HT-29 (cell line): ENCODE measurements at regions not wholly inside any gene's neighbourhood (a gene's known extent, or its start where the extent isn't known, plus 50 kb on each side); places are given as distances from the start of the nearest gene placed in this dataset.

Experiments used
- DNase-seq: peaks from one replicate; pipeline ENCODE4 v3.0.0-alpha.2; 2015; ENCODE audit warnings: low spot score

GRCh38 chr6:125544819-125545218 lies 204.6 kb upstream of the HEY2 start:
- DNase-seq, result no peak

GRCh38 chr6:125546841-125547251 lies 202.6 kb upstream of the HEY2 start:
- peak; percentile 63 for DNase-seq

GRCh38 chr6:125547381-125547780 lies 202.1 kb upstream of the HEY2 start:
- DNase-seq, result no peak

- DNase-seq, result peak; percentile 50
Measured at GRCh38 chr6:125549202-125549884, 200.1 kb upstream of the HEY2 start.

GRCh38 chr6:125550892-125551291 lies 198.5 kb upstream of the HEY2 start:
- DNase-seq, result no peak

GRCh38 chr6:125552819-125553218 lies 196.6 kb upstream of the HEY2 start:
- no peak for DNase-seq

GRCh38 chr6:125554456-125554855 lies 195.0 kb upstream of the HEY2 start:
- DNase-seq, result no peak

GRCh38 chr6:125558241-125558843 lies 191.1 kb upstream of the HEY2 start:
- no peak for DNase-seq

GRCh38 chr6:125558907-125559306 lies 190.5 kb upstream of the HEY2 start:
- no peak for DNase-seq

- no peak for DNase-seq
Measured at GRCh38 chr6:125562156-125562555, 187.3 kb upstream of the HEY2 start.

- no peak for DNase-seq
Measured at GRCh38 chr6:125564941-125565340, 184.5 kb upstream of the HEY2 start.

GRCh38 chr6:125567407-125567806 lies 182.0 kb upstream of the HEY2 start:
- DNase-seq, result no peak

- DNase-seq, result no peak
Measured at GRCh38 chr6:125568609-125569008, 180.8 kb upstream of the HEY2 start.

GRCh38 chr6:125570526-125570925 lies 178.9 kb upstream of the HEY2 start:
- no peak for DNase-seq

- DNase-seq, result no peak
Measured at GRCh38 chr6:125571207-125571755, 178.2 kb upstream of the HEY2 start.

- no peak for DNase-seq
Measured at GRCh38 chr6:125574604-125575003, 174.8 kb upstream of the HEY2 start.

GRCh38 chr6:125577124-125577662 lies 172.2 kb upstream of the HEY2 start:
- DNase-seq, result no peak

- no peak for DNase-seq
Measured at GRCh38 chr6:125584468-125584939, 164.9 kb upstream of the HEY2 start.

- no peak for DNase-seq
Measured at GRCh38 chr6:125585470-125585869, 164.0 kb upstream of the HEY2 start.

GRCh38 chr6:125586074-125586473 lies 163.4 kb upstream of the HEY2 start:
- DNase-seq, result no peak

- DNase-seq, result no peak
Measured at GRCh38 chr6:125586605-125587004, 162.8 kb upstream of the HEY2 start.

- no peak for DNase-seq
Measured at GRCh38 chr6:125587666-125588632, 161.5 kb upstream of the HEY2 start.
